ENCODE measurements at regions not wholly inside any gene's neighbourhood (a gene's known extent, or its start where the extent isn't known, plus 50 kb on each side); places are given as distances from the start of the nearest gene placed in this dataset.

- DNase-seq: no peak
Observed at GRCh38 chr22:49427941-49428340, 399.7 kb downstream of the BRD1 start.

- DNase-seq: no peak
Observed at GRCh38 chr22:49427341-49427740, 400.3 kb downstream of the BRD1 start.

DNA sequence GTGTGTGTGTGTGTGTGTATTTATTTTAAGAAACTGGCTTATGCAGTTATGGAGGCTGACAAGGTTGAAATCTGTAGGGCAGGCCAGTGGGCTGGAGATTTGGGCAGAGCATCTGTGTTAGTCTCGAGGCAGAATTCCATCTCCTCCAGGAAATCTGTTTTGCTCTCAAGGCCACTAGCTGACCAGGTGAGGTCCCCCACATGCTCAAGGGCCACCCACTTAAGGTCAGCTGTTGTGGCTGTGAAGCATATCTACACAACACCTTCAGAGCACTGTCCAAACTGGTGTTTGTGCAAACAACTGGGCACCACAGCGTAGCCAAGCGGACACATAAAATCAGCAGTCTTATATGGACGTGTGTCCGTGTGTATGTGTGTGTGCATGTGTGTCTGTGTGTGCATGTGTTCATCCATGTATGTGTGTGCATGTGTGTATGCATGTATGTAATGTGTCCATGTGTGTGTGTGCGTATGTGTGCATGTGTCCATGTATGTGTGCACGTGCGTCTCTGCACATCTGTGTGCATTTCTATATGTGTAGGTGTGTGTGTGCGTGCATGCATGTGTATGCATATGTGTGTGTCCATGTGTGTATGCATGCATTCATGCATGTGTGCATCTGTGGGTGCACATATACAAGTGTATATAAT is 400.9 kb downstream of the BRD1 start:
- DNase-seq: no peak

GRCh38 chr22:49426098-49426497 is 401.6 kb downstream of the BRD1 start:
- DNase-seq: no peak

- no peak for DNase-seq
Observed at GRCh38 chr22:49425356-49425755, 402.3 kb downstream of the BRD1 start.

GRCh38 chr22:49424893-49425270 is 402.8 kb downstream of the BRD1 start:
- DNase-seq: no peak

- no peak for DNase-seq
Observed at GRCh38 chr22:49423125-49423650, 404.5 kb downstream of the BRD1 start.

DNA sequence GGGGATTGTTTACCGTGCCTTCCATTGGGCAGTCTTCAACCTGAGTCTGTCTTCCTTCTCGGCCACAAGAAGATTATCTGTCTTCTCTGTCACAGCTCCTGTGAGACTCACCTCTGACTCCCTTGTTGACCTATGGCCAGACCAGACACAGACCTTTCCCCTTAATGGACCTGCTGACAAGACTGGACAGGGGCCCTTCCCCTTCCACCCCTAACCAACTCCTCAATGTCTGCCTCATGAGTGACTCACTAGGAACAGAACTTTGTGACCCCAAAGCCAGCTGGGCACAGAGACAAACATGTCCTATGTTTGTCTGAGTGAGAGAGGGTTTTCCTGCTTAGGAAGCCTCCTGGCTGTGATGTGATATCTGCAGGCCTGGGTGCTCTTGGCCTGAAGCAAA is 405.0 kb downstream of the BRD1 start:
- no peak for DNase-seq

DNA sequence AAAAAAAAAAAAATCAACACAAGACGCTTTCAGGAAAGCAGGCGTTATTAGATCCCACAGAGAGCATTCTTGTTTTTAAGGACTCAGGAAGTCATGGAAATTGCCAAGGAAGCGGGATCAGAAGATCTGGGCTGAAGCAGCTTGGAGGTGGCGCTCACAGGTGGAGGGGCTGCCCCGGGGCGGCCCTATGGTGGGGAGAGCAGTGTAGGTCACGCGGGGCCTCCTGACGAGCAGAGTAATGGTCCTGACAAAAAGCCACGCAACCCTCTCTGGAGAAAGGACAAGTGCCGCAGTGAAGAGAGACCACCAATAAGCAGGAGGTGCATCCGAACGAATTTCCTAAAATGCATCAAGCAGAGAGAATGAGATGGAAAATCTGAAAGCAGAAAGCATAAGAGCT is 407.0 kb downstream of the BRD1 start:
- no peak for DNase-seq

DNA sequence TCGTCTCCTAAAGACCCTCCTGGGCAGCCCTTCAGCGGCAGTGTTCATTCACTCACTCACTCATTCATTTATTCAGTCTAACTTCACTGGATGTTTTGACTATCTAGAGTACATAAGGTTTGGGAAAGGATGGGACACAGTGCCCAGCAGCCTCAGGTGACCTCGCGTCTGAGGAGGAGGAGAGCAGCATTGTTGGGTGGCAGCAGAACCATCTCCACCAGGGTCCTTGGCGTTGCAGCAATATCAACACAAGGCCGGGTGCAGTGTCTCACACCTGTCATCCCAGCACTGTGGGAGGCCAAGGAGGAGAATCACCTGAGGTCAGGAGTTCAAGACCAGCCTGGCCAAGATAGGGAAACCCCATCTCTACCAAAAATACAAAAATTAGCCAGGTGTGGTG is 408.0 kb downstream of the BRD1 start:
- DNase-seq: no peak

GRCh38 chr22:49418943-49419342 is 408.7 kb downstream of the BRD1 start:
- DNase-seq: no peak

GRCh38 chr22:49418341-49418894 is 409.3 kb downstream of the BRD1 start:
- no peak for DNase-seq

DNA sequence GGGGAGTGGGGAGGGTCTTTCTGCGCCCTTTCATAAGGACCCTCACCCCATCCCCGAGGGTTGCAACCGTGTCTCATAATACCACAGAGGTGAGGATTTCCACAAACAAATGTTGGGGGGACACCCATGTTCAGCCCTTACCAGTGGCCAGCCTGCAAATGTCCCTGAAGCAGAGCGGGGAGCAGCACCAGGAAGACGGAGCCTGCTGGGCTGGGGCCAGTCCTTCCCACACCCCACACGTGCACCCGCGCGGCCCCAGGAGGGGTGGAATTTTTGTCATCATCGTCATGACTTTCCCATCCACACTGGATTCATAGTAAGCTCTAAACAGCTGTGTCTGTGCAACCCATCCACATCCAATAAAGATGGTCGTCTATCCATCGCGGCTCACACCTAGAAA is 409.8 kb downstream of the BRD1 start:
- no peak for DNase-seq

DNA sequence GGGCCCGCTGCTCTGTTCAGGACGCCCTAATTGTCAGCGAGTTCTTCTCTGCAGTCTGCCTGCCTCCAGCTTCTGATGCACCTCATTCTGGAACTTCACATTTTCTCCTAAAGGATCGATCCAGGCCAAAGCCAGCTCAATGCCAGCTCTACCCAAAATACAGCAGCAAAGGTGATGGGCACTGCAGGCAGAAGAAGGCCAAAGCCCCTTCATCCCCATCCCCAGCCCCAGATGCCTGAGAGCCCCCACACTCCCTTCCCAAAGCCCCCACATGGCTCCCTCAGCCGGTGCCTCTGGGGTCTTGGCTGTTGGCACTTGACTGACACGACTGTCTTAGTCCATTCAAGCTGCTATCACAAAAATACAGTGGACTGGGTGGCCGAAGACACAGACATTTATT is 410.3 kb downstream of the BRD1 start:
- no peak for DNase-seq

- DNase-seq: no peak
Observed at GRCh38 chr22:49415151-49415951, 412.3 kb downstream of the BRD1 start.

DNA sequence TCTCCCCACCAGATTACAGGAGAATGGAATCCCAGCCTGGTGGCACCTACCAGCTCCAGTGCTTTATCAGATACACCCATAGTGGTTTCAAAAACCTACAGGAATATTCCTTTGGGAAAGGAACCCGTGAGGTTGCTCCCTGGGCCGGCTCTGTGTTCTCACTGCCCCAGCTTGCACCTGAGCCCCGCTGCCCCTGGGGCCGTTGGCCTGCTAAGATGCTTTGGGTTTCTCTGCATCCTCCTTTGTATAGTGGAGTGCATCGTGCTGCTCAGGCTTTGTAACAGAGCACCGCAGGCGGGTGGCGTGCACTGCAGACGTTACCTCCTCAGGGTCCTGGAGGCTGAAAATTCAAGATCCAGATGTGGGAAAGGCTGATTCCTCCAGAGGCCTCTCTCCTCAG is 414.1 kb downstream of the BRD1 start:
- no peak for DNase-seq

DNA sequence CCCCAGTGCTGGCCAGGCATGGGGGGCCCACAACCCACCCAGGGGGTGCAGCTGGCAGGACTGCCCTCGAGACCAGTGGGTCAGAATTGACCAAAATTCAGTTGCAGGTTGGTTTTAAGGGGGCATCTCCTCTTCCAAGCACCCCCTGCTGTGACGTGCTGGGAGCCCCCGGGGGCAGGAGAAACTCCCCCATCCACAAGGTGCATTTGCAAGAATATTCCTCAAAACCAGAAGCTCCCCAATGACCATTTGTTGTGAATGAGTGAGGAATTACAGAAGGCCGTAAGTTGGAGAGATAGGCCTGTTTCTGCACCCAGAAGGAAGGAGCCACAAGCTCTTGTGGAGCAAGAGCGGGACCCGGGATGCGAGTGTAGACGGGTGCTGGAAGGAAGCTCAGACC is 414.5 kb downstream of the BRD1 start:
- no peak for DNase-seq

- DNase-seq: no peak
Observed at GRCh38 chr22:49412236-49412635, 415.4 kb downstream of the BRD1 start.

GRCh38 chr22:49411236-49411635 is 416.4 kb downstream of the BRD1 start:
- DNase-seq: no peak

DNA sequence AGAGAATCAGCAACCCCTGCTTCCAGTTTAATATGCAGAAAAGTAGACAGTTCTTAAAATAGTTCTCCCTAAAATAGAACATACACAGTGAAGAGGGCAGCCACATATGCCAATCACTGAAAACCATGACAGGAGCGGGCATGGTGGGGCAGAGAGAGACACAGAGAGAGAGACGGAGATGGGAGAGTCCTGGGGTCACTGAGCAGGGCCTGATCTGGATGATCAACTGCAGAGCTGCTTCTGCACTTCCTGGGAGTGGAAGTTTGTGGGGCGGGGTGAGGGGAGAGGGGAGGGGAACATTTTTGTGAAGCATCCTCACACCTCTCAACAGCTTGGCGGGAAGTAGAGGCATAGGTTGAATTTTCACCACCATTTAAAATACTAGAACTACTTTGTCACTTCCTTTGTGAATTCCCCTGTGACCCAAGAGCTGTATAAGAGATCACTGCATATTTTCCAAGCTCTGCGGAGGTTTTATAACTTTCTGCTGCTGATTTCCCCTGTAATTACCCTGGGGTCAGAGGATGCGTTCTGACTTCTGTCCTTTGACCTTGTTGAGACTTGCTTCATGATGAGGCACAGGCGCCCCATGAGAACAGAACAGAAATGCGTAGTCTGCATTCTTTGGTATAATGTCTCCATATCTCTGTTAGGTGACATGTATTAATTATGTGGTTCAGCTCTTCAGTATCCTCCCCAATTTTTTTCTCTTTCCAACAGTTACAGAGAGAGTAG is 419.4 kb downstream of the BRD1 start:
- no peak for DNase-seq

- no peak for DNase-seq
Observed at GRCh38 chr22:49406879-49407587, 420.6 kb downstream of the BRD1 start.

DNA sequence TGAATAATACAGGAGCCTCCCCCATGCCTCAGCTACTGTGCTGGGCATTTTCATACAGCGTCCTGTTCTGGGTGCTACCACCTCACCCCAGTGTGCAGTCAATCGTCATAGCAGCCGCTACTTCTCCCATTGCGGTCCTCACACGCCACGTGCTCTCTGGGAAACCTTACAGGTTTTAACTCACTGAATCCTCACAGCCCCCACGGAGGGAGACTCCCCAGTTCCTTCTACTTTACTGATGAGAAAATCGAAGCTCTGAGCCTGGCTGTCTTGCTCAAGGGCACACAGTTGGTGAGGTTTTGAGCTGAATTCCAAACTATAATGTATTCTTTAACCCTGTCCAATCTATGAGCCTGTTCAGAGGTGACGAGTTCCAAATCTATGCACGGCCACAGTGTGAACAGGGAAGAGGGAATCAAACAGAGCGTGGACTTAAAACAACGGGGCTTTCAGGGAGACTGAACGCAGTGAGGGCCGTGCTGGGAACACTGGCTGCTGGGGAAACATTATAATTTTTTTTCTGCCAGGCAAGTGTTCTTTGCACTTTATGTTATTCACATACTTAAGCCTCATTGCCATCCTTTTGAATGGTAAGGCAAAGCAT is 421.5 kb downstream of the BRD1 start:
- DNase-seq: no peak

All from stimulated activated CD4-positive, alpha-beta T cell treated with anti-CD3 and anti-CD28 coated beads, Interleukin-12 subunit alpha, Interleukin-12 subunit beta, amount 100 ng/mL, for 4 hours (primary cell).